SKM-1 treated with dmso at 0.1 percent for 144 hours (cell line): ENCODE measurements at regions not wholly inside any gene's neighbourhood (a gene's known extent, or its start where the extent isn't known, plus 50 kb on each side); places are given as distances from the start of the nearest gene placed in this dataset.
"Not testable (repeated sequence)": the region's sequence is repeated elsewhere in the genome, so short reads cannot be mapped to it uniquely, and the experiment has no call there.

Experiments used
- DNase-seq: peaks from one replicate; lab custom pipeline; 2025; ENCODE audit not compliant: unreplicated experiment; lab: John Stamatoyannopoulos, UW

- no peak for DNase-seq
Measured at GRCh38 chrY:19644889-19645638, 99.5 kb downstream of the KDM5D start.

- DNase-seq: no peak
Measured at GRCh38 chrY:19637651-19638347, 106.7 kb downstream of the KDM5D start.

GRCh38 chrY:19628926-19629325 lies 115.6 kb downstream of the KDM5D start:
- no peak for DNase-seq

DNA sequence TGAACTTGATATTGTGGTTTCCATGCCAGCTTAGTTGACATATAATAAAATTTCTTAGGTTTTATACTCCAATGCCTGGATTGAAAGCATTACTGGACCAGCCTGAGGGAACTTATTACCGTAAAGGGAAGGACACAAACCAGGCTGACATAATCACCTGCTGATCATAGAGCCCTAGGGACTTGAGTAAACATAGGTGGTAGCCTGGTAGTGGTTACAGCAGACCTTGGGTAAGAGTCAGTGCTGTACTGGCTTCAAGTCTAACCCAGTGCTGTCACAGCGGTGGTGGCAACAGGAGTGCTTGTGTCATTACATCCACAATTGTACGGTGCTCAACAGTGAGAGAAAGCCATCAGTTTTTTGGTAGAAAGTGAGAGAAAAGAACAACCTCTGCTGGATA lies 122.1 kb downstream of the KDM5D start:
- DNase-seq: no peak

- DNase-seq: no peak
Measured at GRCh38 chrY:19621756-19622155, 122.8 kb downstream of the KDM5D start.

- no peak for DNase-seq
Measured at GRCh38 chrY:19601113-19601512, 143.4 kb downstream of the KDM5D start.

DNA sequence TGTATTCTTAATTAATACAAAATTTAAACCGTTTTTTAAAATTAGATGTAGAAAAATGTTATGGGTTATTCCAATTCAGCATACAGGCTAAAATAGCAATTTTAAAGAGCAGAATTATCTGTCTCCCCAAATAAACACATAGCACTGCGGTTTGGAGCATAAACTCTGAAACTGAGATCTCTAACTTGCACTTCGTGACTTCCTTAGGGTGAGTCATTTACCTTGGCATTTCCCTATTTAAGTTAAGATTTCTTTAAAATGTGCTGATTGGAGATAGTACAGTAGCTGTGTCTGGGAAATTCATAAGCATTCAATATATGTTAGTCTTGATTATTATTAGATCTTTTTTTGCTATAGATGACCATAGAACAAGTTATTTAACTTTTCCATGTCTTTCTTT lies 143.8 kb downstream of the KDM5D start:
- DNase-seq: no peak

DNA sequence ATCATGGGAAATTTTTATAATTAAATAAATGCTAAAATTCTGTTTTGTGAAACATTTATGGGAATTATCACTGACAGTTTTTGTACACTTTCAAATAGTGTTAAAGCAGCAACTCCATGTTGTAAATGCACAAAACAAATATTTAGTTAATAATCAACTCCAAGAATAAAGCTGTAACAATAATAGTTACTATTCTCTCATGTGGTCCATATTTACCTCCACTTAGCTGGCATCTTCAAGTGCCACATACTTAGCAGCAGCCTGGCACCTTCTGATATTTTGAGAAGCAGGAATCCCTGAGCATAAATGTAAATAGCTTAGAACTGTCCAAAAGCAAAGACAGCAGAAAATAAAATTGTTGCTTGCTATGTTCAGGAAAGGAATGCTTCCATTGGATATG lies 154.3 kb downstream of the KDM5D start:
- no peak for DNase-seq

DNA sequence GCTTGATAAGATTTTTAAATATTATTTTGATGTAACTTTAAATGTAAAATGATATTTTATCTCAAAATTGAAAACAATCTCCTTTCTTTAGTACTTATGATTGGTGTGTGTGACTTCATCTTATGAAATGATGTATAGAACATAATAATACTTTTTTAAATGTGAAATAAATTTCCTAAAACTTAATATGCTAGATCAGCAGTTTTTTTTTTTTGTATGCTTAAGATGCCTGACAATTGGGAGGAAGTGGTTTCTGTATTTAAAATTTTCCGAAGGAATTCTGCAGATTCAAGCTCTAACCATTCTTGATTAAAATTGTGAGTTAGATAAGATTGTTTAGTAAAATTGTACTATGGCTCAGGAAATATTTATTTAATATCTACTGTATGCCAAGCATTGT lies 154.9 kb downstream of the KDM5D start:
- DNase-seq: no peak

- DNase-seq: peak; percentile 59
Measured at GRCh38 chrY:19587311-19587710, 157.2 kb downstream of the KDM5D start.

DNA sequence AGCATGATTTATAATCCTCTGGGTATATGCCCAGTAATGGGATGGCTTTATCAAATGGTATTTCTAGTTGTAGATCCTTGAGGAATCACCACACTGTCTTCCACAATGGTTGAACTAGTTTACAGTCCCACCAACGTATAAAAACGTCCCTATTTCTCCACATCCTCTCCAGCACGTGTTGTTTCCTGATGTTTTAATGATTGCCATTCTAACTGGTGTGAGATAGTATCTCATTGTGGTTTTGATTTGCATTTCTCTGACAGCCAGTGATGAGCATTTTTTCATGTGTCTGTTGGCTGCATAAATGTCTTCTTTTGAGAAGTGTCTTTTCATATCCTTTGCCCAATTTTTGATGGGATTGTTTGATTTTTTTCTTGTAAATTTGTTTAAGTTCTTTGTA lies 163.5 kb downstream of the KDM5D start:
- not testable (repeated sequence) for DNase-seq

DNA sequence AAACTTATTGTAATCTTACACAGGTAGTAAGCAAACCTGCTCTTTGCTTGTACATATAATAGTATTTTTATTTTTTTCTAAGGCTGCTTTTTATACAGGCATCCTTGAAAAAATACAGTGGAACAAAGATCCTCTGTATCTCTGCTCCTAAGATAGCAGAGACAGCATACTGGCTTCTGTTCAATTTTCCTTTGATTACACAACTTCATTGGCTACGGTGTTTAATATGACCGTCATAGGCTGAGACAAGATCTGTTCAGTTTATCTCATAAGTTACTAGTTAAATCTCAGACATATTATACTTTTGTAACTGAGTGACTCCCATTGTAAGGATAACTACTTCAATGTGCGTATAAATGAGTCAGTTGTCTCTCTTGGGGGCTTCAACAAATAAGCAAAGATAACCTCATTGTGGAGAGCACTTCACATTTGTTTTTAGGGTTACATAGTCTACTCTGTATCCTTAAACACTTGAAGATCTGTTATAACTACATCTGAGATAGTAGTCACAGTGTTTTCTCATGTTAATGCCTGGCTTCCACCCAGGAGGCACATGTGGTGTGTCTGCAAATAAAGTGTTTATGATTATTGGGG lies 166.1 kb downstream of the KDM5D start:
- DNase-seq: no peak

- DNase-seq: no peak
Measured at GRCh38 chrY:19577250-19577649, 167.3 kb downstream of the KDM5D start.

DNA sequence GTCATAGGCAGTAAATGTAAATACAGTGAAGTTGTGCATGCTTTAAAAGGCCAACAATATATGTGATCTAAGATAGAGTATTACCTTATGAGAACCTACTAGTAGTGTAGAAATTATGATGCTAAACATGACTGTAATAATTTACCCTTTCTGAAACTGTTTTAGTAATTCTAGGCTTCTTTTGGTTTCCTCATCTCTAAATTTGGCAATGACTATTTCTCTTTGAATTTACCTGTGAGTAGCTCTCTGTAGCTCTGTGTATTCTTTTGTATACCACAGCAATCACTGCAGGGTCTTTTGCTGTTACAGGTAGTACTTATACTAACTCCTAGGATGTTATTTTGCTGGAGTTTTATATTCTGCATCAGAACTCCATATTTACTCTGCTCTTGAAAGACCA lies 169.6 kb downstream of the KDM5D start:
- no peak for DNase-seq

GRCh38 chrY:19573646-19574045 lies 170.9 kb downstream of the KDM5D start:
- DNase-seq: no peak

GRCh38 chrY:19570999-19571398 lies 173.5 kb downstream of the KDM5D start:
- no peak for DNase-seq

DNA sequence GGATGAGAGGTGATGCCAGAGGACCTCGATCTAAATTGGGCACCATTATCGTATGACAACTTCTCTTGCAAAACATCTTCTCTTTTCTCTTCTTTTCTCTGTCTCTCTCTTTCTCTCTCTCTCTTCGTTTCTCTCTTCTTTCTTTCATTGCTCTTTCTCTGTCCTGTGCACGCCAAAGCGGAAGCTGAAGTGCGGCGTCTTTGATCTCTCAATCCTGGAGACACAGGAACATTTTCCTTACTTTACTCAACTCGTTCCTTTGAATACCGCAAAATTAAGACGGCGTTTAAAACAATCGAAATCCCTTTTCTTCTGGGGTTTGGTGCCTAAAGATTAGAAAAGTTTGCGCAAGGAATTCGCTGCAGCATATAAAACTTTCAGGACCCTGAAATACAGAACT lies 176.6 kb downstream of the KDM5D start:
- DNase-seq: peak; percentile 58

DNA sequence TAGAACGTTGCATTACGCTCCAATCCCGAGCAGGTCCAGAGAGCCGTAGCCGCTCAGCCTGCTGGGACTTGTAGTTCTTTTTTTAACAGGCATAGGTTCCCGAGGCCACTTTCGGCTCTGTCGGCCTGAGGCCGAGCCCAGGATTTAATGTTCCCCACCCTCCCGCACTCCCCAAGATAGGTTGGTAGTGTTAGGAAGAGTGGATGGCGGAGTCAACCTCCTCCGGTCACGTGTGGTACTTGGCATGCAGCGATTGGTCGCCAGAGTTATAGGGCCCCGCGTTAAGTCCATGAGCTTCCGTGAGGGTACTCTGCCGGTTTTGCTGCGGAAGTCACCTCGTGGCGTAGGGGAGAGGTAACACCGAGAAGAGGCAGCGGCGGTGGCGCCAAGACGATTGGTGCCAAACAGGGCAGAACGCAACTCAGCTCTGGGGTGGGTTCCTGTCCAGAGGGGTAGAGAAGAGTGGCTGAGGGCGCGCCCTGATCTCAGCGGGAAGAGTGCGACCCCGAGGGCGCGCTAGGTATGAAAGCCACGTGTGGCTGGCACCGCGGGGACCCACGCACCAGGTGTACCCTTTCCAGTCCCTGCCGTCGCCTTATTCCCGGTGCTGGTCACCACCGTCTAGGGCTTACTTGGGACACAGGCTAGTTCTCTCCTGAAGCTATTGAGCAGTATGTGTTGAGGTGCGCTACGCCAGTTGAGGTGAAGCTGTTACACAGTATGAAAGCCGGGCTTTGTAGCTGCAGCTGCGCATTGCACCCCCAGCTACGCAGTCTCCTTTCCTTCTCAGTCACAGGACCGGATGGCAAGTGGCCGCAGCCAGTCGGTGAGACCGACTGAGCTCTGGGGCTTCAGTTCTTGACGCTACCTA lies 177.2 kb downstream of the KDM5D start:
- DNase-seq: peak; percentile 83

- no peak for DNase-seq
Measured at GRCh38 chrY:19559161-19559560, 185.4 kb downstream of the KDM5D start.

GRCh38 chrY:19549671-19550466 lies 194.7 kb downstream of the KDM5D start:
- no peak for DNase-seq
